GM23338 (cell line): ENCODE measurements at regions not wholly inside any gene's neighbourhood (a gene's known extent, or its start where the extent isn't known, plus 50 kb on each side); places are given as distances from the start of the nearest gene placed in this dataset.

Experiments used
- CREB1 ChIP-seq: fragments of 250-450 bp; sonication (Bioruptor Pico); IDR thresholded peaks from 2 replicates; pipeline ENCODE4 v1.5.0; 2020; ENCODE audit warnings: low read depth, mild to moderate bottlenecking, moderate library complexity
- STAT1 ChIP-seq: IDR thresholded peaks from one replicate; pipeline ENCODE4 v1.6.1; 2016; ENCODE audit warnings: antibody characterized with exemption; ENCODE audit not compliant: unreplicated experiment
- TF ChIP-seq, protein P1 (sequence below), 2 experiments: fragments of 200-600 bp in 1 of 2; sonication (generic) in 1 of 2; conservative IDR thresholded peaks; 2 replicates each; pipeline versions ENCODE4 v1.5.1 to v1.6.1; 2016 to 2017; ENCODE audit warnings: antibody characterized with exemption in 2 of 2, low read depth in 2 of 2, mild to moderate bottlenecking in 2 of 2, moderate library complexity in 1 of 2

DNA sequence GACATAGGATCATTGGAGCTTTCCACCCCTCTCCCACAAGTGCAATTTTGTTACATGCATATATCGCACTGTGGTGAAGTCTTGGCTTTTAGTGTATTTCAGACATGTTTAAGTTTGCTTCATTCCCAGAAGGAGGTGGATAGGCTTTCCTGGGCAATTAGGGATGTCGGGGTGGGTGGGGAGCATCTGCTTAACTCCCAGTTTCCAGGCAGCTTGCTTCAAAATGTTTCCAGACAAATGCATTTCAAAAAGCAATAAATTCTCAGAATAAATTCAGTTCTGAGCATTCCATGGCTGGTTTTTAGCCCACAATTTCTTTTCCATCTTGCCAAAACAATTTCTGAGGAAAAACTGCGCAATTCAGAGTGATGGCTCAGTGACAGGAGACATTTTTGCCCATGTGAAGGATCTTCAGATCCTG, 227.7 kb upstream of the ZPLD1 start:
- TF ChIP-seq, protein P1, sequence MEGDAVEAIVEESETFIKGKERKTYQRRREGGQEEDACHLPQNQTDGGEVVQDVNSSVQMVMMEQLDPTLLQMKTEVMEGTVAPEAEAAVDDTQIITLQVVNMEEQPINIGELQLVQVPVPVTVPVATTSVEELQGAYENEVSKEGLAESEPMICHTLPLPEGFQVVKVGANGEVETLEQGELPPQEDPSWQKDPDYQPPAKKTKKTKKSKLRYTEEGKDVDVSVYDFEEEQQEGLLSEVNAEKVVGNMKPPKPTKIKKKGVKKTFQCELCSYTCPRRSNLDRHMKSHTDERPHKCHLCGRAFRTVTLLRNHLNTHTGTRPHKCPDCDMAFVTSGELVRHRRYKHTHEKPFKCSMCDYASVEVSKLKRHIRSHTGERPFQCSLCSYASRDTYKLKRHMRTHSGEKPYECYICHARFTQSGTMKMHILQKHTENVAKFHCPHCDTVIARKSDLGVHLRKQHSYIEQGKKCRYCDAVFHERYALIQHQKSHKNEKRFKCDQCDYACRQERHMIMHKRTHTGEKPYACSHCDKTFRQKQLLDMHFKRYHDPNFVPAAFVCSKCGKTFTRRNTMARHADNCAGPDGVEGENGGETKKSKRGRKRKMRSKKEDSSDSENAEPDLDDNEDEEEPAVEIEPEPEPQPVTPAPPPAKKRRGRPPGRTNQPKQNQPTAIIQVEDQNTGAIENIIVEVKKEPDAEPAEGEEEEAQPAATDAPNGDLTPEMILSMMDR (conservative IDR thresholded peaks at IDR 0.05; ENCODE audit: low read depth in 2 of 2) = no peak
- TF ChIP-seq STAT1 (no peak), CREB1 (no peak)
